ENCODE measurements at regions not wholly inside any gene's neighbourhood (a gene's known extent, or its start where the extent isn't known, plus 50 kb on each side); places are given as distances from the start of the nearest gene placed in this dataset.

- no TSS peak for BruUV-seq (replicated peaks)
- no peak overlapping the region for H3K4me2 ChIP-seq
- ChIA-PET POLR2A (ENCODE audit: unreplicated experiment) (no interaction called here), CTCF (no interaction called here)
- no peaks in the 10 kb centered on the region for H3K9me3 ChIP-seq (ENCODE audit: insufficient read depth, low read depth)
- no peaks in the 10 kb centered on the region for H3K79me2 ChIP-seq (ENCODE audit: low read depth)
- TF ChIP-seq EZH2 (IDR thresholded peaks at IDR 0.05; ENCODE audit: low read depth) (no peak), CTCF (conservative IDR thresholded peaks at IDR 0.05) (no peak)
- no peak overlapping the region for H2AFZ ChIP-seq
- no peaks in the 10 kb centered on the region for H4K20me1 ChIP-seq (ENCODE audit: insufficient read depth)
- no peak overlapping the region for H3K27ac ChIP-seq
- no peak overlapping the region for H3K4me3 ChIP-seq
- no peaks in the 10 kb centered on the region for H3K36me3 ChIP-seq (ENCODE audit: low read depth)
- no peaks in the 10 kb centered on the region for H3F3A ChIP-seq (ENCODE audit: insufficient read depth, low read depth)
- intact Hi-C loops (cut with micrococcal nuclease; ENCODE audit: unreplicated experiment): no loop called here
- no peak for DNase-seq
- no peaks in the 10 kb centered on the region for H3K27me3 ChIP-seq (ENCODE audit: insufficient read depth, low read depth)
- H3K4me1 ChIP-seq (replicated peaks; ENCODE audit: insufficient read depth): no peaks in the 10 kb centered on the region
- H3K9me2 ChIP-seq (ENCODE audit: insufficient read depth): no peaks in the 10 kb centered on the region
Observed at GRCh38 chr9:80185112-80185738, 613.5 kb downstream of the TLE4 start.

- Histone ChIP-seq H3F3A (ENCODE audit: insufficient read depth, low read depth) (no peaks in the 10 kb centered on the region), H3K4me1 (replicated peaks; ENCODE audit: insufficient read depth) (no peaks in the 10 kb centered on the region), H3K9me2 (ENCODE audit: insufficient read depth) (no peaks in the 10 kb centered on the region), H3K4me2 (no peak overlapping the region), H3K27me3 (ENCODE audit: insufficient read depth, low read depth) (no peaks in the 10 kb centered on the region), H3K36me3 (ENCODE audit: low read depth) (no peaks in the 10 kb centered on the region), H2AFZ (no peak overlapping the region), H3K9me3 (ENCODE audit: insufficient read depth, low read depth) (no peaks in the 10 kb centered on the region), H4K20me1 (ENCODE audit: insufficient read depth) (no peaks in the 10 kb centered on the region), H3K27ac (no peak overlapping the region), H3K4me3 (no peak overlapping the region), H3K79me2 (ENCODE audit: low read depth) (no peaks in the 10 kb centered on the region)
- ChIA-PET CTCF (no interaction called here), POLR2A (ENCODE audit: unreplicated experiment) (no interaction called here)
- TF ChIP-seq CTCF (conservative IDR thresholded peaks at IDR 0.05) (no peak), EZH2 (IDR thresholded peaks at IDR 0.05; ENCODE audit: low read depth) (no peak)
- intact Hi-C loops (cut with micrococcal nuclease; ENCODE audit: unreplicated experiment): loop anchor here (10.0 kb wide), 1 partner anchor 1507 kb away; the partner anchor contains the start of gene TLE1
- no TSS peak for BruUV-seq (replicated peaks)
- no peak for DNase-seq
Observed at GRCh38 chr9:80177949-80178480, 606.2 kb downstream of the TLE4 start.

- no peak for TF ChIP-seq EZH2 (IDR thresholded peaks at IDR 0.05; ENCODE audit: low read depth)
- TF ChIP-seq CTCF (conservative IDR thresholded peaks at IDR 0.05): peak; percentile 84
- no peaks in the 10 kb centered on the region for H3K79me2 ChIP-seq (ENCODE audit: low read depth)
- ChIA-PET CTCF (interaction anchor here (0.7 kb wide), 1 partner anchor 529 kb away, joined by 9 read pairs; no protein-coding TSS in a partner anchor), POLR2A (ENCODE audit: unreplicated experiment) (no interaction called here)
- H3K9me3 ChIP-seq (ENCODE audit: insufficient read depth, low read depth): no peaks in the 10 kb centered on the region
- H3K9me2 ChIP-seq (ENCODE audit: insufficient read depth): no peaks in the 10 kb centered on the region
- H3K4me3 ChIP-seq: no peak overlapping the region
- DNase-seq: no peak
- no peak overlapping the region for H2AFZ ChIP-seq
- BruUV-seq (replicated peaks): no TSS peak
- H3K27ac ChIP-seq: no peak overlapping the region
- H3K4me1 ChIP-seq (replicated peaks; ENCODE audit: insufficient read depth): no peaks in the 10 kb centered on the region
- H3F3A ChIP-seq (ENCODE audit: insufficient read depth, low read depth): no peaks in the 10 kb centered on the region
- H4K20me1 ChIP-seq (ENCODE audit: insufficient read depth): no peaks in the 10 kb centered on the region
- intact Hi-C loops (cut with micrococcal nuclease; ENCODE audit: unreplicated experiment): loop anchor here (10.0 kb wide), 1 partner anchor 1509 kb away; the partner anchor contains the start of gene TLE1
- H3K27me3 ChIP-seq (ENCODE audit: insufficient read depth, low read depth): no peaks in the 10 kb centered on the region
- no peak overlapping the region for H3K4me2 ChIP-seq
- H3K36me3 ChIP-seq (ENCODE audit: low read depth): no peaks in the 10 kb centered on the region
Observed at GRCh38 chr9:80175286-80176150, 603.8 kb downstream of the TLE4 start.
